ENCODE measurements at regions not wholly inside any gene's neighbourhood (a gene's known extent, or its start where the extent isn't known, plus 50 kb on each side); places are given as distances from the start of the nearest gene placed in this dataset.

- ChIA-PET CTCF (ENCODE audit: unreplicated experiment) (no interaction called here), POLR2A (no interaction called here)
- TF ChIP-seq EZH2phosphoT487 (IDR thresholded peaks at IDR 0.05; ENCODE audit: borderline replicate concordance, low read depth, low read length), result no peak
- TF ChIP-seq, protein P1, sequence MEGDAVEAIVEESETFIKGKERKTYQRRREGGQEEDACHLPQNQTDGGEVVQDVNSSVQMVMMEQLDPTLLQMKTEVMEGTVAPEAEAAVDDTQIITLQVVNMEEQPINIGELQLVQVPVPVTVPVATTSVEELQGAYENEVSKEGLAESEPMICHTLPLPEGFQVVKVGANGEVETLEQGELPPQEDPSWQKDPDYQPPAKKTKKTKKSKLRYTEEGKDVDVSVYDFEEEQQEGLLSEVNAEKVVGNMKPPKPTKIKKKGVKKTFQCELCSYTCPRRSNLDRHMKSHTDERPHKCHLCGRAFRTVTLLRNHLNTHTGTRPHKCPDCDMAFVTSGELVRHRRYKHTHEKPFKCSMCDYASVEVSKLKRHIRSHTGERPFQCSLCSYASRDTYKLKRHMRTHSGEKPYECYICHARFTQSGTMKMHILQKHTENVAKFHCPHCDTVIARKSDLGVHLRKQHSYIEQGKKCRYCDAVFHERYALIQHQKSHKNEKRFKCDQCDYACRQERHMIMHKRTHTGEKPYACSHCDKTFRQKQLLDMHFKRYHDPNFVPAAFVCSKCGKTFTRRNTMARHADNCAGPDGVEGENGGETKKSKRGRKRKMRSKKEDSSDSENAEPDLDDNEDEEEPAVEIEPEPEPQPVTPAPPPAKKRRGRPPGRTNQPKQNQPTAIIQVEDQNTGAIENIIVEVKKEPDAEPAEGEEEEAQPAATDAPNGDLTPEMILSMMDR (conservative IDR thresholded peaks at IDR 0.05; ENCODE audit: low read length), result no peak
- no peak overlapping the region for H3K4me2 ChIP-seq (ENCODE audit: low read length)
- no peak overlapping the region for H2AFZ ChIP-seq (ENCODE audit: low read length)
- H3K79me2 ChIP-seq (ENCODE audit: insufficient read depth, low read depth, low read length), result no peaks in the 10 kb centered on the region
- BruUV-seq (replicated peaks), result no TSS peak
- no peaks in the 10 kb centered on the region for H4K20me1 ChIP-seq (ENCODE audit: insufficient read depth, low read length)
- H3K36me3 ChIP-seq (ENCODE audit: insufficient read depth, low read length), result no peaks in the 10 kb centered on the region
- intact Hi-C loops (cut with micrococcal nuclease; ENCODE audit: unreplicated experiment), result no loop called here
- no peaks in the 10 kb centered on the region for H3K4me1 ChIP-seq (ENCODE audit: insufficient read depth, low read length, poor library complexity, severe bottlenecking)
- no peak for DNase-seq (ENCODE audit: low spot score)
- H3K9me3 ChIP-seq (ENCODE audit: low read length), result no peaks in the 10 kb centered on the region
- no peak overlapping the region for H3K27ac ChIP-seq (ENCODE audit: low read depth, low read length, poor library complexity, severe bottlenecking)
- H3K4me3 ChIP-seq (ENCODE audit: low read depth, low read length, poor library complexity, severe bottlenecking), result no peak overlapping the region
- no peaks in the 10 kb centered on the region for H3K9me2 ChIP-seq (ENCODE audit: insufficient read depth, low read length)
Observed at GRCh38 chr3:176362191-176362731, 835.0 kb downstream of the TBL1XR1 start.

DNA sequence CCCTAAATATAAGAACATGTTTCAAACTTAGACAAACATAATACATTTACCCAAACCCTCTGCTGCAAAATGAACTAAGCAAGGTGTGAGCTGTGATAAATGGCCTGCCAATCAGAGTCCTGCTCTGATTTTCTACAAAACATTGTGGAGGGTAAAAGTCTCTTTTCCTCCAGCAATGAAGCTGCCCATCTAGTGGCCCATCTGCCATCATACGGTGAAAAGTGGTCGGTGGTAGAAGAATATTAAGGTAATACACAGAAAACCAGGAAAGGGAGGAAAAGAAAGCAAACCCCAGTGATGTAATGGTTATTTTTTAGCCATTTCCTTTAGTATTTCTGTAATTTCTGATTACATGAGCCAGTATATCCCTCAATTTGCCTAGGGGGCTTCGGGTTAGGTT lies 838.1 kb downstream of the TBL1XR1 start:
- Histone ChIP-seq H3K79me2 (ENCODE audit: insufficient read depth, low read depth, low read length) (no peaks in the 10 kb centered on the region), H4K20me1 (ENCODE audit: insufficient read depth, low read length) (no peaks in the 10 kb centered on the region), H2AFZ (ENCODE audit: low read length) (no peak overlapping the region), H3K27ac (ENCODE audit: low read depth, low read length, poor library complexity, severe bottlenecking) (no peak overlapping the region), H3K9me3 (ENCODE audit: low read length) (no peaks in the 10 kb centered on the region), H3K9me2 (ENCODE audit: insufficient read depth, low read length) (no peaks in the 10 kb centered on the region), H3K36me3 (ENCODE audit: insufficient read depth, low read length) (no peaks in the 10 kb centered on the region), H3K4me3 (ENCODE audit: low read depth, low read length, poor library complexity, severe bottlenecking) (no peak overlapping the region), H3K4me2 (ENCODE audit: low read length) (no peak overlapping the region), H3K4me1 (ENCODE audit: insufficient read depth, low read length, poor library complexity, severe bottlenecking) (no peaks in the 10 kb centered on the region)
- TF ChIP-seq, protein P1 (conservative IDR thresholded peaks at IDR 0.05; ENCODE audit: low read length), result peak; percentile 66
- TF ChIP-seq EZH2phosphoT487 (IDR thresholded peaks at IDR 0.05; ENCODE audit: borderline replicate concordance, low read depth, low read length), result no peak
- DNase-seq (ENCODE audit: low spot score), result no peak
- intact Hi-C loops (cut with micrococcal nuclease; ENCODE audit: unreplicated experiment), result no loop called here
- ChIA-PET CTCF (ENCODE audit: unreplicated experiment) (no interaction called here), POLR2A (interaction anchor here (1.6 kb wide), 1 partner anchor 9 kb away, joined by 3 read pairs; no protein-coding TSS in a partner anchor)
- BruUV-seq (replicated peaks), result no TSS peak

DNA sequence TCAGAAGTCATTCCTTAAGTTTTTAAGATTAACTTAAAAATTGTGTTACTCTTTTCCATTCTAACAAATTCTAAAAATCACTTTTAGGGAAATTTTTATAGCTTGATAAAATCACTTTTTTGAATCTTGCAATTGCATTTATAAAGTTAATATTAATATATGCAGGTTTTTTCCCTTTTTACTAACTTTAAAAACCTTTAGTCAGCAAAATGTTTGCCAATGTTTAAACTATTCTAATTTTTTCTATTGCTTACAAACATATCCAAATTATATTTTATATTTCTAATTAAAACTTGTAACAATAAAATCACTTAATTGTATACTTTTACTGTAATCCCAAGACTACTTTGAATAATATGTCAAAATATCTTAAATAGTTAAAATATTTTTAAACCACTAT lies 839.4 kb downstream of the TBL1XR1 start:
- Histone ChIP-seq H3K36me3 (ENCODE audit: insufficient read depth, low read length) (no peaks in the 10 kb centered on the region), H3K79me2 (ENCODE audit: insufficient read depth, low read depth, low read length) (no peaks in the 10 kb centered on the region), H3K9me2 (ENCODE audit: insufficient read depth, low read length) (no peaks in the 10 kb centered on the region), H2AFZ (ENCODE audit: low read length) (no peak overlapping the region), H3K27ac (ENCODE audit: low read depth, low read length, poor library complexity, severe bottlenecking) (no peak overlapping the region), H3K4me1 (ENCODE audit: insufficient read depth, low read length, poor library complexity, severe bottlenecking) (no peaks in the 10 kb centered on the region), H4K20me1 (ENCODE audit: insufficient read depth, low read length) (no peaks in the 10 kb centered on the region), H3K4me2 (ENCODE audit: low read length) (no peak overlapping the region), H3K9me3 (ENCODE audit: low read length) (no peaks in the 10 kb centered on the region), H3K4me3 (ENCODE audit: low read depth, low read length, poor library complexity, severe bottlenecking) (no peak overlapping the region)
- BruUV-seq (replicated peaks), result no TSS peak
- ChIA-PET POLR2A (interaction anchor here (0.7 kb wide), 1 partner anchor 232 kb away, joined by 3 read pairs; no protein-coding TSS in a partner anchor), CTCF (ENCODE audit: unreplicated experiment) (no interaction called here)
- intact Hi-C loops (cut with micrococcal nuclease; ENCODE audit: unreplicated experiment), result no loop called here
- TF ChIP-seq, protein P1 (conservative IDR thresholded peaks at IDR 0.05; ENCODE audit: low read length), result no peak
- no peak for TF ChIP-seq EZH2phosphoT487 (IDR thresholded peaks at IDR 0.05; ENCODE audit: borderline replicate concordance, low read depth, low read length)
- no peak for DNase-seq (ENCODE audit: low spot score)
